Epithelial cell of esophagus (primary cell): ENCODE measurements at regions not wholly inside any gene's neighbourhood (a gene's known extent, or its start where the extent isn't known, plus 50 kb on each side); places are given as distances from the start of the nearest gene placed in this dataset.

ENCODE experiments used
- DNase-seq: peaks from one replicate; pipeline ENCODE4 v3.0.0; 2010; ENCODE audit warnings: low read depth
- H3K4me3 ChIP-seq: 2 replicates; pipeline ENCODE4 v1.5.1; 2011; ENCODE audit warnings: mild to moderate bottlenecking, low read length, control low read depth
- TF ChIP-seq, protein P1 (sequence below): IDR thresholded peaks from 2 replicates; pipeline ENCODE4 v1.5.1; 2011; ENCODE audit warnings: low read depth, mild to moderate bottlenecking, low read length, control low read depth, inconsistent platforms; ENCODE audit not compliant: insufficient read depth; ENCODE audit errors: missing control alignments

DNA sequence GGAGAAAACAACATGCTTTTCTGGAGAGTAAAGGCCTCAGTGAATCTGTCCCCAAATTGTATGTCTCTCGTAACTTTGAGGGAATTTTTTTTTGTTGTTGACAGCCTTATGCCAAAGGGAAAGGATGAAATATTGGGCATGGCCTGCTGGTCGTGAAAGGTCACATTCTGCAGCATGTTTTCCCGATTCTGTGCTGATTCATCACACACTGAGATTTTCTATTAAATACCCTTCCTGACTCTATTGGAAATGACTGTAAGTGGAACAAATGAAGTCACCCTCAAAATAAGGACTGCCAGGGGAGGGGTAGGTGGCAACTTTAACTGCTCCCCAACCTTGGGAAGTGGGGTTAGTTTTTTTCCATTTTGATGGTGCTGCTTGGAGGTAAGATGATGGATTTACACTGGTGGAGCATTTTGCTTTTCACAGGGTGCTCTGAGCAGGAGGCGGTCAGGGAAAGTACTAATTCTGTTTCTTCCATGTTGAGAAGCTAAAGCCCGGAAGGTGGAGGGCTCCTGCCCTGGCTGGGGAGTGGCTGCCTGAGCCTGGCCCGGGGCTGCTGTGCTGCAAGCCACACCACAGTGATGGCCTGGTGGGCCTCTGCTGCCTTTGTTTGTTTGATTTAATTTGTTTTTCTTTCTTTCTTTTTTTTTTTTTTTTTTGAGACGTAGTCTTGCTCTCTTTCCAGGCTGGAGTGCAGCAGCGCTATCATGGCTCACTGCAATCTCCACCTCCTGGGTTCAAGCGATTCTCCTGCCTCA is 116.8 kb upstream of the SPATA13 start:
- TF ChIP-seq, protein P1, sequence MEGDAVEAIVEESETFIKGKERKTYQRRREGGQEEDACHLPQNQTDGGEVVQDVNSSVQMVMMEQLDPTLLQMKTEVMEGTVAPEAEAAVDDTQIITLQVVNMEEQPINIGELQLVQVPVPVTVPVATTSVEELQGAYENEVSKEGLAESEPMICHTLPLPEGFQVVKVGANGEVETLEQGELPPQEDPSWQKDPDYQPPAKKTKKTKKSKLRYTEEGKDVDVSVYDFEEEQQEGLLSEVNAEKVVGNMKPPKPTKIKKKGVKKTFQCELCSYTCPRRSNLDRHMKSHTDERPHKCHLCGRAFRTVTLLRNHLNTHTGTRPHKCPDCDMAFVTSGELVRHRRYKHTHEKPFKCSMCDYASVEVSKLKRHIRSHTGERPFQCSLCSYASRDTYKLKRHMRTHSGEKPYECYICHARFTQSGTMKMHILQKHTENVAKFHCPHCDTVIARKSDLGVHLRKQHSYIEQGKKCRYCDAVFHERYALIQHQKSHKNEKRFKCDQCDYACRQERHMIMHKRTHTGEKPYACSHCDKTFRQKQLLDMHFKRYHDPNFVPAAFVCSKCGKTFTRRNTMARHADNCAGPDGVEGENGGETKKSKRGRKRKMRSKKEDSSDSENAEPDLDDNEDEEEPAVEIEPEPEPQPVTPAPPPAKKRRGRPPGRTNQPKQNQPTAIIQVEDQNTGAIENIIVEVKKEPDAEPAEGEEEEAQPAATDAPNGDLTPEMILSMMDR: no peak
- no peak overlapping the region for H3K4me3 ChIP-seq
- no peak for DNase-seq

DNA sequence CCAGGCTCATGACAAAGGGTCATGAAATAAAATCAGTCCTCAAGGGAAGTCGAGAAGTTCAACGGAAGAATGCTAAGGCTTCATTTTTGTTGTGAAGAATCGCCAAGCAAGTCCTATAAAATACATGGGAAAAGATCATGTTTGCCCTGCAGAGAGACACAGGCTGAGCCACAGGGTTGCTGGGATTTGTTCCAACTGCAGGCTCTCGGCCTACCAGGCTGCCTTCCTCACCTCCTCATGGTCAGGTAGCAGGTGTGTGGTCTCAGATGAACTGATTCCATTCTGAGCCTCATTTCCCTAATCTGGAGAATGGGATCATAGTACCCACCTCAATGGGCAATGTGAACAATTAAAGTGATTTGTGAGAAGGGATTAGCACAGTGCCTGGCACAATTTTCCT is 114.9 kb upstream of the SPATA13 start:
- H3K4me3 ChIP-seq: no peak overlapping the region
- no peak for DNase-seq
- TF ChIP-seq, protein P1: no peak

DNA sequence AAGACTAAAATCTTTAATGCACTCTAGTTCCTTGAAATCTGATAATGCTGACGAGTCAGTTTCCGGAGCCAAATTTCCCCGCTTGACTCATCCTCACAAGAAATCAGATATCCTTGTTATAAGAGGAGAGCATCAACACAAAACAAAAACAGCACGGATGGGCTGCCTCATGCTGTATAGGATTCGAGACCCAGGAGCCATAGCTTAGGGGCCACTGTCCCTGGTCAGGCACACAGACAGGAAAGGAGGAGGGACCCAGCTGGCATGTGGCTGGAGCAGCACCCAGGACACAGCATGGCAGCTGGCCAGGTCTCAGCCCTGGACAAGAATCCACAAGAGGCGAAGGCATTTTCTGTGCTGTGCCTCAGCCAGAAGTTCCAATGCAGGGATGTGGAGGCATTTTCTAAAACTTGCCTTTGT is 110.2 kb upstream of the SPATA13 start:
- peak; percentile 76 for DNase-seq
- TF ChIP-seq, protein P1: no peak
- no peak overlapping the region for H3K4me3 ChIP-seq

DNA sequence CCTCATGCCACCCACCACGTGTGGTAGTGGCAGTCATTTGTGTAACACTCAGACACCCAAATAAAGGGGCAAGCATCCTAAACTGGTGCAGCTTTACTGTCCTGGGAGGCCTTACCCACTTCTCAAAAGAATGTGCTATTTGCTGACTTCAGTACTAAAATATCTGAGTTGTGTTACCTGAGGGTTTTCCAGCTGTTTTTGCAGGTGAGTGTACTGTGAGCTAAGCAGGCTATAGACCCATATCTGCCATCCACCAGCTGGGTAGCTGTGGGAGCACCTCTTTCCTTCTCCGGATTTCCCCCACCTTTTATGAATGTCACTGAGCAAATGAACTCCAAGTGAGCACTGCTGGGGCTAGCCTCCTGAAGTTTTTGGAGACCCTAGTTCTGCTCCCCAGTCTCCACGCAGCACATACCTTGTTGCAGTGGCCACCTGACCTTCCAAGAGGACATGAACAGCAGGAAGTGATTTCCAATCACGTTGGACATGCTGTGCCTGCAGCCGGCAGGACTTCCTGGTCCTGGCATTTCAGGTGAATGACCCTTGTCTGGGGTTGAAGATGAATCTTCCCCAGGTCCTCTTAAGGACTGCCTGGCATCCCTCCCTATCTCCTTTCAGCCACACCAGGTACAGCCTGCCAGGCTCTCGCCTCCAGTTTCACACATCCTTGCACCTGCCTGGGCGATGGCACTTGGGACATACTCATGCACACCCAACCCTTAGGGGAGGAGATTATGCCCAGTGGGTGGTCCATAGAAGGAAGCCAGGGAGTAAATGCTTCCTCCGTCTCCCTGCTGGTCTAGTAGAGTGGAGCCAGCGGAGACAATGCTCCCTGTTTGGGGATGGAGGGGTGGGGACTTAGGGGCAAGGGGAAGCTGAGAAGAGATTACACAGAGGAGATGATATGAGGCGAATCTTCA is 109.5 kb upstream of the SPATA13 start:
- TF ChIP-seq, protein P1: no peak
- peak; percentile 45 for DNase-seq
- no peak overlapping the region for H3K4me3 ChIP-seq

DNA sequence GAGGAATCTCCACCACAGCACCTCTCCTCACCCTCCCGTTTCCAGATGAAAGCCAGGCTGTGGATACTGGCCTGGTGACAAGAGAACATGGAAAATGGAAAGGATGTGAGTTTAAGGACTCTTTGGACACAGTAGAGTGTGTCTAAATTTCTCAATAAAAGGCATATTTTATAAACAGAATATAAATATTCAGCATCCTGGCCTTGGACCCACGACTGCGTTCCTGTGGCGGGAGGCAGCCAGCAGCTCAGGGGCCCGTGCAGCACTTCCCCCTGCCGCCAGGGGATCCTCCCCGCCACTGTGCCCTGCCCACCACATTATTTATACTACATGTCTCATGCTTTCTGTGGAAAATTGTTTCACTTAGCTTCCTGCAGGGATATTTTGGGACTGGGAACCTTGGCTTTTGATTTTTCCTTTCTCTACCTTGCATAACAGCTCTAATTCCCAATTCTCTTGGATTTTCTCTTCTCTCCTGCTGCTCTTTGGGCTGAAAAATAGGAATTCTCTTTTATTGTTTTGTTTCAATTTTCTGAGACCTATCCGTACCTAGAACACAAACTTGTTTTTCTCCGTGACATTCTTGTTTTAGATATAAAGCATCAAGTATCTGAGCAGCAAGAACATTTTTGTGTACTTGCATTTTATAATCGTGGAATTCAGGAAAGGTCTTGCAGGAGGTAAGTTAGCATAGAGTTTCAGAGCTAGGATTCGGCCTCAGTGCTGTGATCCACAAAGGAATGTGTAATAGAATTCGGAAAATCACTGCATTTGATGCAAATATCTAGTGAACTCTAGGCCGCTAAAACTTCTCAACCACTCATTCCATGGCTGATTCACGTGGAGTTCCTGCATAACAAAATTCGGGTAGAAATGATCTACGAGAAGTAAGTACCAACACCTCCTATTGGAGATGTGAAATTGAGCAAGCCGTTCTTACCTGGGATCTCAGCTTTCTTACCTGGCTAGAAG is 107.7 kb upstream of the SPATA13 start:
- H3K4me3 ChIP-seq: no peak overlapping the region
- TF ChIP-seq, protein P1: no peak
- DNase-seq: no peak

DNA sequence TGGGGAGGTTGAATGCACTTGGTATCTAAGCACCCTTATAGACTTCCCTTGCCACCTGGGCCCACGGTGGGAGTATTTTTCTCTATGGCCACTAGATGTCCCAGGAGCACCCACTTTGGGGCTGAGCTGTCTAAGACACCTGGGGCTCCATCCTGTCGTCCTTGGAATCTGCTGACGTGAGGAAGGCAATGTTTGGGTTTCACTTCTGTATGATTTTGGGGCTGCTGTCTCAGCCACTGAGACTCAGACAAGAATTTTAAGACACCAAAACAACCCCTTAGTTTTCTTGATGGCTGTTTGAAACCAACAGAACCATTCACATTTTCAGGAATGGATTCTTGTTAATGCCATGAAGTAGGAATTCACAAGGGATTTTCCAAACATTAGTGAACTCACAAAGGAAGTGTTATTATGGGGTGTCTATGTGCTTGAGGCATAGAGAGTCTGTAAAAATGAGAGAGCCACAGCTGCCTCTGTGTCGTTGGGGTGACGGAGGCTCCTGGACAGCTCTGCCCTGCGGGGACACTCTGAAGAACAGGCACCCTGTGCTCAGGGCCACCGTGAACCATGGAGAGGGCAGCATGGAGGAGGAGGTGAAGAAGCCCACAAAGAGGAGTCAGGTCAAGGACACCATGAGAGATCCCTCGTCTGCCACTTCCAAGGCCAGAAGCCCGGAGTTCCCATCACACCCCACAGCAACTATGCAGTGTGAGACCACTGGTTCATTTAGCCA is 106.8 kb upstream of the SPATA13 start:
- peak; percentile 80 for DNase-seq
- TF ChIP-seq, protein P1: peak; percentile 89
- no peak overlapping the region for H3K4me3 ChIP-seq
